HepG2 (cell line): ENCODE measurements at regions not wholly inside any gene's neighbourhood (a gene's known extent, or its start where the extent isn't known, plus 50 kb on each side); places are given as distances from the start of the nearest gene placed in this dataset.

Source experiments
- CTCF ChIP-seq: sonication (generic); formaldehyde crosslinking; IDR thresholded peaks from 2 replicates; pipeline ENCODE4 v1.5.0; 2020; ENCODE audit warnings: mild to moderate bottlenecking, missing genetic modification reagents, moderate library complexity
- GLI4 ChIP-seq: sonication (generic); formaldehyde crosslinking; IDR thresholded peaks from 2 replicates; pipeline ENCODE4 v1.5.1; 2020; ENCODE audit warnings: missing genetic modification reagents, mild to moderate bottlenecking, moderate library complexity, borderline replicate concordance
- HNF1A ChIP-seq, 2 experiments: sonication (generic) in 1 of 2; formaldehyde crosslinking in 1 of 2; IDR thresholded peaks; 2 replicates each; pipeline versions ENCODE4 v1.4.0 to v1.6.1; 2016 to 2020; ENCODE audit warnings: borderline replicate concordance in 1 of 2, low read depth in 1 of 2, mild to moderate bottlenecking in 1 of 2, missing genetic modification reagents in 1 of 2
- HNRNPLL ChIP-seq: fragments of 200-400 bp; formaldehyde crosslinking; IDR thresholded peaks from 2 replicates; pipeline ENCODE4 v1.6.1; 2017; ENCODE audit warnings: mild to moderate bottlenecking, low read depth, low read length; ENCODE audit not compliant: poor library complexity, severe bottlenecking
- NFIC ChIP-seq: IDR thresholded peaks from 2 replicates; pipeline ENCODE4 v1.6.1; 2012; ENCODE audit warnings: mild to moderate bottlenecking, low read length, inconsistent platforms
- NR2F6 ChIP-seq, 2 experiments: IDR thresholded peaks; 2 replicates each; pipeline ENCODE4 v1.6.1; 2016; ENCODE audit warnings: antibody characterized with exemption in 1 of 2, mild to moderate bottlenecking in 1 of 2
- PHF8 ChIP-seq: sonication (generic); formaldehyde crosslinking; IDR thresholded peaks from 2 replicates; pipeline ENCODE4 v1.5.0; 2020; ENCODE audit warnings: missing genetic modification reagents
- STAT5B ChIP-seq: sonication (generic); formaldehyde crosslinking; IDR thresholded peaks from 2 replicates; pipeline ENCODE4 v1.4.0; 2020; ENCODE audit warnings: missing genetic modification reagents
- ZBTB8A ChIP-seq: sonication (generic); formaldehyde crosslinking; IDR thresholded peaks from 2 replicates; pipeline ENCODE4 v1.4.0; 2020; ENCODE audit warnings: mild to moderate bottlenecking, low read depth, missing genetic modification reagents, borderline replicate concordance
- ZNF234 ChIP-seq: sonication (generic); formaldehyde crosslinking; conservative IDR thresholded peaks from 2 replicates; pipeline ENCODE4 v1.5.1; 2020; ENCODE audit warnings: mild to moderate bottlenecking, missing genetic modification reagents
- ZNF34 ChIP-seq: sonication (generic); formaldehyde crosslinking; IDR thresholded peaks from 2 replicates; pipeline ENCODE4 v1.4.0; 2020; ENCODE audit warnings: mild to moderate bottlenecking, missing genetic modification reagents, borderline replicate concordance
- ZNF639 ChIP-seq: conservative IDR thresholded peaks from 2 replicates; pipeline ENCODE4 v1.6.1; 2018; ENCODE audit warnings: missing genetic modification reagents

GRCh38 chrX:40792433-40792832, 57.1 kb upstream of the MED14 start:
- no peak for TF ChIP-seq NR2F6 (IDR thresholded peaks at IDR 0.05)
- TF ChIP-seq NR2F6 (CRISPR knock-in tag; IDR thresholded peaks at IDR 0.05): no peak
- no peak for TF ChIP-seq GLI4 (CRISPR knock-in tag)
- no peak for TF ChIP-seq NFIC
- TF ChIP-seq ZNF234 (CRISPR knock-in tag): no peak
- TF ChIP-seq CTCF (CRISPR knock-in tag): no peak
- TF ChIP-seq HNRNPLL: no peak
- TF ChIP-seq PHF8: no peak
- no peak for TF ChIP-seq HNF1A (IDR thresholded peaks at IDR 0.05; ENCODE audit: low read depth)
- no peak for TF ChIP-seq HNF1A (CRISPR knock-in tag; IDR thresholded peaks at IDR 0.05; ENCODE audit: borderline replicate concordance)
- TF ChIP-seq ZNF639 (CRISPR knock-in tag): no peak
- TF ChIP-seq ZBTB8A (CRISPR knock-in tag): no peak
- no peak for TF ChIP-seq STAT5B (CRISPR knock-in tag)
- TF ChIP-seq ZNF34: no peak
